HEK293 (cell line): ENCODE measurements at regions not wholly inside any gene's neighbourhood (a gene's known extent, or its start where the extent isn't known, plus 50 kb on each side); places are given as distances from the start of the nearest gene placed in this dataset.

Source experiments
- SP7 ChIP-seq: fragments of 450-650 bp; formaldehyde crosslinking; IDR thresholded peaks from 2 replicates; pipeline ENCODE4 v1.5.1; 2016; ENCODE audit warnings: missing biosample characterization, missing genetic modification characterization
- TF ChIP-seq, protein P1 (sequence below): fragments of 450-650 bp; formaldehyde crosslinking; conservative IDR thresholded peaks from 2 replicates; pipeline ENCODE4 v1.5.1; 2016; ENCODE audit warnings: low read depth, missing biosample characterization, missing genetic modification characterization

DNA sequence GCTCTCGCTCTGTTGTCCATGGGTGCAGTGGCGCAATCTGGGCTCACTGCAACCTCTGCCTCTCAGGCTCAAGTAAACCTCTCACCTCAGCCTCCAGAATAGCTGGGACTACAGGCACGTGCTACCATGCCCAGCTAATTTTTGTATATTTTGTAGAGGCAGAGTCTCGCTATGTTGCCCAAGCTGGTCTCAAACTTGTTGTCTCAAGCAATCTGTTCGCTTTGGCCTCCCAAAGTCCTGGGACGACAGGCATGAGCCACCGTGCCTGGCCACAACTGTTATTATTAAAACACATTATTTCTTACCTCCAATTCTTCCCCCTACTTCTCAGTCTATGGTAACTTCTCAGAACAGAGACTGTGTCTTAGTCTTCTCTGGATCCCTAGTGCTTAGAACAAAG lies 143.3 kb downstream of the DICER1 start:
- TF ChIP-seq, protein P1, sequence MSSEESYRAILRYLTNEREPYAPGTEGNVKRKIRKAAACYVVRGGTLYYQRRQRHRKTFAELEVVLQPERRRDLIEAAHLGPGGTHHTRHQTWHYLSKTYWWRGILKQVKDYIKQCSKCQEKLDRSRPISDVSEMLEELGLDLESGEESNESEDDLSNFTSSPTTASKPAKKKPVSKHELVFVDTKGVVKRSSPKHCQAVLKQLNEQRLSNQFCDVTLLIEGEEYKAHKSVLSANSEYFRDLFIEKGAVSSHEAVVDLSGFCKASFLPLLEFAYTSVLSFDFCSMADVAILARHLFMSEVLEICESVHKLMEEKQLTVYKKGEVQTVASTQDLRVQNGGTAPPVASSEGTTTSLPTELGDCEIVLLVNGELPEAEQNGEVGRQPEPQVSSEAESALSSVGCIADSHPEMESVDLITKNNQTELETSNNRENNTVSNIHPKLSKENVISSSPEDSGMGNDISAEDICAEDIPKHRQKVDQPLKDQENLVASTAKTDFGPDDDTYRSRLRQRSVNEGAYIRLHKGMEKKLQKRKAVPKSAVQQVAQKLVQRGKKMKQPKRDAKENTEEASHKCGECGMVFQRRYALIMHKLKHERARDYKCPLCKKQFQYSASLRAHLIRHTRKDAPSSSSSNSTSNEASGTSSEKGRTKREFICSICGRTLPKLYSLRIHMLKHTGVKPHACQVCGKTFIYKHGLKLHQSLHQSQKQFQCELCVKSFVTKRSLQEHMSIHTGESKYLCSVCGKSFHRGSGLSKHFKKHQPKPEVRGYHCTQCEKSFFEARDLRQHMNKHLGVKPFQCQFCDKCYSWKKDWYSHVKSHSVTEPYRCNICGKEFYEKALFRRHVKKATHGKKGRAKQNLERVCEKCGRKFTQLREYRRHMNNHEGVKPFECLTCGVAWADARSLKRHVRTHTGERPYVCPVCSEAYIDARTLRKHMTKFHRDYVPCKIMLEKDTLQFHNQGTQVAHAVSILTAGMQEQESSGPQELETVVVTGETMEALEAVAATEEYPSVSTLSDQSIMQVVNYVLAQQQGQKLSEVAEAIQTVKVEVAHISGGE (tag by site-specific recombination), result no peak
- no peak for TF ChIP-seq SP7 (tag by site-specific recombination)
